B cell (primary cell): ENCODE measurements at regions not wholly inside any gene's neighbourhood (a gene's known extent, or its start where the extent isn't known, plus 50 kb on each side); places are given as distances from the start of the nearest gene placed in this dataset.

Experiments used
- ATAC-seq: fragments of 200-7000 bp; cut with Tn5 transposase; one replicate; pipeline ENCODE4 v1.10.0; 2021; ENCODE audit warnings: low read depth, mild to moderate bottlenecking, moderate number of reproducible peaks, moderate library complexity
- CTCF ChIA-PET: fragments of 350-600 bp; sonication (Branson Sonifier 250); formaldehyde crosslinking; loops from one replicate; lab custom pipeline; 2021; ENCODE audit warnings: antibody characterized with exemption, inconsistent platforms; lab: Charles Lee
- POLR2A ChIA-PET: fragments of 350-600 bp; sonication (Branson Sonifier 250); formaldehyde crosslinking; loops from one replicate; lab custom pipeline; 2021; ENCODE audit warnings: antibody characterized with exemption; lab: Charles Lee
- DNase-seq: peaks from one replicate; pipeline ENCODE4 v3.0.0; 2013
- H2AFZ ChIP-seq: 2 replicates; pipeline ENCODE4 v1.6.1; 2012; ENCODE audit warnings: mild to moderate bottlenecking, low read depth, low read length; ENCODE audit not compliant: insufficient read depth, poor library complexity, severe bottlenecking
- H3K27ac ChIP-seq, 2 donors: 1 replicate in 1 of 2; 2 replicates in 1 of 2; pipeline ENCODE4 v1.5.1; 2012 to 2013; ENCODE audit warnings: low read length in 2 of 2, mild to moderate bottlenecking in 2 of 2, moderate library complexity in 1 of 2
- H3K27me3 ChIP-seq, 4 experiments: fragments of 200-600 bp in 1 of 4; sonication (generic) in 1 of 4; replicated peaks in 1 of 4; 1 replicate in 2 of 4; 2 replicates in 2 of 4; pipeline versions ENCODE4 v1.6.1 to v1.7.0; 2013 to 2016; ENCODE audit warnings: low read length in 3 of 4, mild to moderate bottlenecking in 2 of 4, mixed read lengths in 1 of 4, moderate library complexity in 1 of 4; ENCODE audit not compliant: insufficient read depth in 4 of 4, control insufficient read depth in 3 of 4; ENCODE audit errors: control extremely low read depth in 1 of 4
- H3K36me3 ChIP-seq, 2 experiments: replicated peaks in 1 of 2; 1 replicate in 1 of 2; 2 replicates in 1 of 2; pipeline versions ENCODE4 v1.6.1 to v1.7.1; 2013; ENCODE audit warnings: low read length in 1 of 2; ENCODE audit not compliant: insufficient read depth in 2 of 2, control insufficient read depth in 1 of 2; ENCODE audit errors: control extremely low read depth in 1 of 2, extremely low read depth in 1 of 2
- H3K4me1 ChIP-seq, 2 donors: fragments of 200-600 bp in 1 of 2; sonication (generic) in 1 of 2; 1 replicate in 1 of 2; 2 replicates in 1 of 2; pipeline versions ENCODE4 v1.5.1 to v1.6.1; 2013 to 2017; ENCODE audit warnings: low read length in 2 of 2; ENCODE audit not compliant: control insufficient read depth in 2 of 2, insufficient read depth in 2 of 2
- H3K4me2 ChIP-seq: replicated peaks from 2 replicates; pipeline ENCODE3; 2012; ENCODE audit warnings: mild to moderate bottlenecking, low read depth, low read length; ENCODE audit not compliant: poor library complexity, severe bottlenecking
- H3K4me3 ChIP-seq, 5 experiments: fragments of 200-600 bp in 1 of 5; sonication (generic) in 1 of 5; 1 replicate in 3 of 5; 2 replicates in 2 of 5; pipeline versions ENCODE4 v1.5.1 to v1.7.0; 2011 to 2016; ENCODE audit warnings: low read length in 4 of 5, mild to moderate bottlenecking in 4 of 5, low read depth in 2 of 5, control low read depth in 1 of 5, moderate library complexity in 1 of 5; ENCODE audit not compliant: insufficient read depth in 1 of 5; ENCODE audit errors: control extremely low read depth in 1 of 5, extremely low read depth in 1 of 5
- H3K79me2 ChIP-seq: fragments of 200-600 bp; sonication (generic); one replicate; pipeline ENCODE4 v1.6.0; 2016; ENCODE audit warnings: low read length; ENCODE audit not compliant: control insufficient read depth, insufficient read depth
- H3K9ac ChIP-seq: fragments of 200-600 bp; sonication (generic); 2 replicates; pipeline ENCODE4 v1.6.1; 2017; ENCODE audit warnings: mild to moderate bottlenecking, low read length, moderate library complexity
- H3K9me3 ChIP-seq, 3 donors: one replicate each; pipeline versions ENCODE4 v1.6.1 to v1.7.1; 2013; ENCODE audit warnings: low read length in 2 of 3; ENCODE audit not compliant: control insufficient read depth in 2 of 3, insufficient read depth in 1 of 3; ENCODE audit errors: control extremely low read depth in 1 of 3
- H4K20me1 ChIP-seq: 2 replicates; pipeline ENCODE4 v1.6.0; 2012; ENCODE audit warnings: mild to moderate bottlenecking, low read length; ENCODE audit not compliant: insufficient read depth, control insufficient read depth, poor library complexity, severe bottlenecking
- H3K27ac Mint-ChIP-seq: one replicate; pipeline ENCODE4 v1.8.0; 2021; ENCODE audit warnings: mixed read lengths
- H3K27me3 Mint-ChIP-seq: one replicate; pipeline ENCODE4 v1.8.0; 2021; ENCODE audit warnings: mixed read lengths
- H3K4me1 Mint-ChIP-seq: one replicate; pipeline ENCODE4 v1.8.0; 2021; ENCODE audit warnings: mixed read lengths
- H3K4me3 Mint-ChIP-seq: one replicate; pipeline ENCODE4 v1.8.0; 2021; ENCODE audit warnings: mixed read lengths
- H3K9me3 Mint-ChIP-seq: one replicate; pipeline ENCODE4 v1.8.0; 2022; ENCODE audit warnings: mixed read lengths; ENCODE audit not compliant: insufficient read depth
- EZH2 ChIP-seq: IDR thresholded peaks from 2 replicates; pipeline ENCODE4 v1.6.1; 2012; ENCODE audit warnings: borderline replicate concordance, low read depth, mild to moderate bottlenecking, moderate library complexity, low read length; ENCODE audit not compliant: insufficient read depth, poor library complexity, severe bottlenecking
- WGBS: methylation state at CpG from one replicate; pipeline ENCODE4 v1.1.5; 2013; ENCODE audit warnings: missing lambda C conversion rate; ENCODE audit not compliant: insufficient coverage; 5-methylcytosine and 5-hydroxymethylcytosine counted together
- intact Hi-C: fragments of 100-400 bp; cut with micrococcal nuclease; formaldehyde crosslinking; loops from one replicate; pipeline ENCODE4 v1.10.0; 2022
- TF ChIP-seq, protein P1 (sequence below): fragments of 200-600 bp; IDR thresholded peaks from one replicate; pipeline ENCODE4 v1.8.0; 2022; ENCODE audit warnings: antibody characterized with exemption, mild to moderate bottlenecking

DNA sequence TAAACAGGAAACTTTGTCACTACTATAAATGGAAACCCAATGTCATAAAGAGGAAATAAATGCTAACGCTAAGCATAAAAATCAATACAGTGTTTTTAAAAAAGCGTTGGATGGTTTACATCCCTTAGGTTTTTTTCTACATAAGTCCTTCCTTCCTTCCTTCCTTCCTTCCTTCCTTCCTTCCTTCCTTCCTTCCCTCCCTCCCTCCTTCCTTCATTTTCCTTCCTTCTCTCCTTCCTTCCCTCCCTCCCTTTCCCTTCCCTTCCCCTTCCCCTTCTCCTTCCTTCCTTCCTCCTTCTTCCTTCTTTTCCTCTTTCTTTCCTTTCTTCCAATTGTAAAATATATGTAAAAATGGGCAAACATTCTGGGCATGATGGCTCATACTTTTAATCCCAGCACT is 108.3 kb downstream of the HAPSTR1 start:
- no peak overlapping the region for H3K4me2 ChIP-seq
- no peaks in the 10 kb centered on the region for H3K4me1 ChIP-seq
- H3K79me2 ChIP-seq: no peaks in the 10 kb centered on the region
- no peak overlapping the region for H3K9ac ChIP-seq
- WGBS: 73% methylated on average over 2 of the region's 2 CpGs
- H3K9me3 ChIP-seq: no peaks in the 10 kb centered on the region
- H3K27ac Mint-ChIP-seq: no peak overlapping the region
- no peak overlapping the region for H3K27ac ChIP-seq
- no peak for DNase-seq
- H3K27me3 Mint-ChIP-seq: peaks cover 34% of the 10 kb centered on the region
- ChIA-PET POLR2A (no interaction called here), CTCF (no interaction called here)
- peaks cover 0 to 4% (median 0%) of the 10 kb centered on the region in 4 experiments for H3K27me3 ChIP-seq
- no peak overlapping the region for H3K4me3 Mint-ChIP-seq
- H3K4me1 Mint-ChIP-seq: no peaks in the 10 kb centered on the region
- no peak for TF ChIP-seq EZH2
- TF ChIP-seq, protein P1, sequence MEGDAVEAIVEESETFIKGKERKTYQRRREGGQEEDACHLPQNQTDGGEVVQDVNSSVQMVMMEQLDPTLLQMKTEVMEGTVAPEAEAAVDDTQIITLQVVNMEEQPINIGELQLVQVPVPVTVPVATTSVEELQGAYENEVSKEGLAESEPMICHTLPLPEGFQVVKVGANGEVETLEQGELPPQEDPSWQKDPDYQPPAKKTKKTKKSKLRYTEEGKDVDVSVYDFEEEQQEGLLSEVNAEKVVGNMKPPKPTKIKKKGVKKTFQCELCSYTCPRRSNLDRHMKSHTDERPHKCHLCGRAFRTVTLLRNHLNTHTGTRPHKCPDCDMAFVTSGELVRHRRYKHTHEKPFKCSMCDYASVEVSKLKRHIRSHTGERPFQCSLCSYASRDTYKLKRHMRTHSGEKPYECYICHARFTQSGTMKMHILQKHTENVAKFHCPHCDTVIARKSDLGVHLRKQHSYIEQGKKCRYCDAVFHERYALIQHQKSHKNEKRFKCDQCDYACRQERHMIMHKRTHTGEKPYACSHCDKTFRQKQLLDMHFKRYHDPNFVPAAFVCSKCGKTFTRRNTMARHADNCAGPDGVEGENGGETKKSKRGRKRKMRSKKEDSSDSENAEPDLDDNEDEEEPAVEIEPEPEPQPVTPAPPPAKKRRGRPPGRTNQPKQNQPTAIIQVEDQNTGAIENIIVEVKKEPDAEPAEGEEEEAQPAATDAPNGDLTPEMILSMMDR: no peak
- H2AFZ ChIP-seq: no peak overlapping the region
- no peaks in the 10 kb centered on the region for H3K36me3 ChIP-seq
- intact Hi-C loops: no loop called here
- H4K20me1 ChIP-seq: no peaks in the 10 kb centered on the region
- no peak overlapping the region for H3K4me3 ChIP-seq
- H3K9me3 Mint-ChIP-seq: no peaks in the 10 kb centered on the region
- ATAC-seq: no peak

DNA sequence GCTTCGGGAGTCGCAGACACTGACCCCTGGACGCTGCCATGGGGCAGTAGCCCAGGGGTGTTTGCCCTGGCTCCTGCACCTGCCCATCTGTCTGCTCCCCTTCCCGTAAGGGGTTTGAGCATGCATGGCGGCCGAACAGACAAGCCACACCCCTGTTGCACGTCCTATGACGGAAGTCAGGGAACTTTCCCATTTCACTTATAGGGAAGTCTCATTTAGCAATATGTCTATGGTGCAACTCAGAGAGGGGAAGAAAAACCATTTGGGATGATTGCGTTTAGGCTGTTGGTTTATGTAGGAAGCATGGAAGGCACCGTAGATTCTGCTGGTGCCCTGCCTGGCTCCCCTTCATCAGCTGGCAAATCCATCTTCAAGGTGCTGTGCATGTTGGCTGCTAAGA is 112.5 kb downstream of the HAPSTR1 start:
- TF ChIP-seq, protein P1: no peak
- no peak for TF ChIP-seq EZH2
- no peaks in the 10 kb centered on the region for H3K4me1 Mint-ChIP-seq
- 91% methylated on average over 6 of the region's 10 CpGs for WGBS

More for the DNA sequence above, 112.5 kb downstream of the HAPSTR1 start:
- ChIA-PET POLR2A (no interaction called here), CTCF (no interaction called here)
- Histone ChIP-seq H3K4me2 (no peak overlapping the region), H3K9ac (no peak overlapping the region), H3K27me3 (no peaks in the 10 kb centered on the region), H3K79me2 (no peaks in the 10 kb centered on the region), H3K4me1 (no peaks in the 10 kb centered on the region), H3K27ac (no peak overlapping the region), H3K9me3 (no peaks in the 10 kb centered on the region), H3K4me3 (no peak overlapping the region), H4K20me1 (no peaks in the 10 kb centered on the region), H2AFZ (no peak overlapping the region), H3K36me3 (no peaks in the 10 kb centered on the region)
- H3K9me3 Mint-ChIP-seq: no peaks in the 10 kb centered on the region
- no peak overlapping the region for H3K4me3 Mint-ChIP-seq
- intact Hi-C loops: no loop called here
- DNase-seq (no peak), ATAC-seq (no peak)
- H3K27ac Mint-ChIP-seq: no peak overlapping the region
- H3K27me3 Mint-ChIP-seq: peaks cover 36% of the 10 kb centered on the region
